IPS-NIHi7 (cell line): ENCODE measurements at regions not wholly inside any gene's neighbourhood (a gene's known extent, or its start where the extent isn't known, plus 50 kb on each side); places are given as distances from the start of the nearest gene placed in this dataset.

Experiments used
- DNase-seq: peaks from one replicate; pipeline ENCODE4 v3.0.0; 2012; ENCODE audit warnings: mixed read lengths; ENCODE audit errors: extremely low spot score

DNA sequence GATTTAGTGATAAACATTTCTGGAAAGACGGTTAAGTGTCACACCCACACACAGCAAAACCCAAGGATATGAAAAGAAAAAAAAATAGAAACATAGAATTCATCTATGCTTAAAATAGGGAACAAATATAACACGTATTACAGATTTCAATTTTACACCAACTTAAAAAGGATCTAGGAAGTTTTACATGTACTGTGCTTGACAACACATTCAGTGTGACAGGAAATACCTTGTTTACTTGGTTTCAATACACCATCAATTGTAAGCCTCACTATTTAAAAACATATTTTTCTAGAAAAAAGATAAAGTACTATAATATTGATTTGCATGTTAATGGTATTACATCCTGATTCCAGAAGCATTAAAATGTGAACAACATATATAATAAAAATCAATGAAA is 77.0 kb upstream of the SPRY1 start:
- no peak for DNase-seq

DNA sequence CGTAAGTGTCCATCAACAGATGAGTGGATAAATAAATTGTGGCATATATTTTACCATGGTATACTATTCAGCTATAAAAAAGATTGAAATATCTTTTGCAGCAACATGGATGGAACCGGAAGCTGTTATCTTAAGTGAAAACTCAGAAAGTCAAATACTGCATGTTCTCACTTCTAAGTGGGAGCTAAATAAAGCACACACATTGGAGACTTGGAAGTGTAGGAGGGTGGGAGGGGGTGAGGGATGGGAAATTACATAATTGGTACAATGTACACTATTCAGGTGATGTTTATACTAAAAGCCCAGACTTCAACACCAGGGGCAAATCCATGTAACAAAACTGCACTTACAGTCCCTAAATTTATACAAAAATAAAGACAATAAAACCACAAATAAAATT is 72.6 kb upstream of the SPRY1 start:
- DNase-seq, result no peak

GRCh38 chr4:123325241-123325681 is 71.3 kb upstream of the SPRY1 start:
- DNase-seq, result no peak

- DNase-seq, result no peak
These were observed 69.2 kb upstream of the SPRY1 start for GRCh38 chr4:123327346-123327745.

DNA sequence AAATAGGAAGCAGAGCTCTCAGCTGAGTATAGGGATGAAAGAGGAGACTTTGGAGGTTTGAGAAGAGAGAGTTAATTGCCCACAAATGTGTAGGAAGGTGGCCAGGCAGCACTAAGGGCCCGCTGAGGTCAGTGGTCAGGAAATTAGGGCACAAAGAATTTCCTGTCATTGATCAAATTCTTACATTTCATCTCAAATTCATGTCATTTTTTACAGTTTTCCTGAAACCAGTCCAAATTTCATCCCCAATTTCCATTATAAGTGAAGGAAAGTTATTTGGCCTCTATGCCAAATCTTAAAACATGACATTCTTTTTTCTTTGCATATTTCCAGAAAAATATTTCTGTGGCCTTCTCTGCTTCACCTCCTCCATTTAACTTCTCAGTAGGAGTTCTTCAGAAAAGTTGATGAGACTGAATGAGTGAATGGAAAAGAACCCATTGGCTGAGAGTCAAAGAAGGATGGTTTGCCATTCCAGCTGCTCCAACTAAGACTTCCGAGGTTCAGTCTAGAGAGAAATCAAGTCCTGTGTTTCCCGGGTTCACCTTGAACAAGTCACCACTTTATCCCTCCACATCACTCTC is 68.7 kb upstream of the SPRY1 start:
- no peak for DNase-seq

GRCh38 chr4:123338715-123339114 is 57.9 kb upstream of the SPRY1 start:
- no peak for DNase-seq

GRCh38 chr4:123339507-123340380 is 56.9 kb upstream of the SPRY1 start:
- no peak for DNase-seq

- no peak for DNase-seq
These were observed 56.3 kb upstream of the SPRY1 start for GRCh38 chr4:123340381-123340701.

DNA sequence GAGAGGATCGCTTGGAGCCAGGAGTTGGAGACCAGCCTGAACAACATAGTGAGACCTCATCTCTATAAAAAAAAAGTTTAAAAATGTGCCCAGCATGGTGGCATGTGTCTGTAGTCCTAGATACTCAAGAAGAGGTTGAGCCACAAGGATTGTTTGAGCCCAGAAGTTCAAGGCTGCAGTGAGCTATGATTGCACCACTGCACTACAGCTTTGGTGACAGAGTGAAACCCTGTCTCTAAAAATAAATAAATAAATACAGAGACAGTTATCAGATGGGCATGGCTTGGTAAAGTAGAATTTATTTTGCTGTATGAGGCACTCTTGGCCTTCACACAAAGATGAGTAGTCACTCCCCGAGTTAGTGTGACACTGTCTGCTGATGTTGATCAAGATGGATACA is 54.1 kb upstream of the SPRY1 start:
- DNase-seq, result no peak

- DNase-seq, result no peak
These were observed 53.1 kb upstream of the SPRY1 start for GRCh38 chr4:123343400-123344041.

DNA sequence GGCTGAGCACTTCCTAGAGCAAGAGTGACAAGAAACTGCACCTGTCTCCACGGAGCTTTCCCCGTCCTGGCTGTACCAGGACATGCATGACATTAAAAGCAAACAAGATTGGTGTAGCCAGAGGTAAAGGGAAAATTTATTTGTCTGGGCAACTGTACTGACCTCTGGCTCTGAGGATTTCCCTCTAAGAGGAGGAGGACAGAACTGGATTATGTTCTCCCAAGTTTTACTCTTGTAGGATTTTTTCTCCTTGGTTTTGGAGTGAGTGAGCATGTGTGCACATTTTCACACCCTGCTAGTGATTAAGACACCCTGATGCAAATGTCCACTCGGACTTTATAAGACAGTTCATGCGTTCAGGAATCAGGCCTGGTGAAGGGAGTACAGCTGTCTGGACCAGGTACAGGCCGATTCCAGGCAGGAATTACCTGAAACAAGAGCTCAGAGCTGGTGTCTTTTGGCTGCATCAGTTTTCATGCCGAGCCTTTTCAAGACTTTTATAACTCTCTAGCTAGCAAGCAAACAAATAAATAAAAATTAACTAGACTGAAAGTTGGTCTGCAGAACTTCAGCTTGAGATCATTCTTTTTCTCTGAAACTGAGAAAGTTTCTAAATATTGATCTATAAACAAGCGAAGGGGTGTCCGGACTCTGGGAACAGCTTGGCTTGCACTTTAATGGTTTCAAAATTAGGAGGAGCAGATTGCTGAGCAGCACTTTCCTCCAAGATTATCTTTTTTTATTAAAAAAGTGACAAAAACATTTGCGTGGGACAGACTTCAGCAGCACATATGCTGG is 51.3 kb upstream of the SPRY1 start:
- no peak for DNase-seq

DNA sequence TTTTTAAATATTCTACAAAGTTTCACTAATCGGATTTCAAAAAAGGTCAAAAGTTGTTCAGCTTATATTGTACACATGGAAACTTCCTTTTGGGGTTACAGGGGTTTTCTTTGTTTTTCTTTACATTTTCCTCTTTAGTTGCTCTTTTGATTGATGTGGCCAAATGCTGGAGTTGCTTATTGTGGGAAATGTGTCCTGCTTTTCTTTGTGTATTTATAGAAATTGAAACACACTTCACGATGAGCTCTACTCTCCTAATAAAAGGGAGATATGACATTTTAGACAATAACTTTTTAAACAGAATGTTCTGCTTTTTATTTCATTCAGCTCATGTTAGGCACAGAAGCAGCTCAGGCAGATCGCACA is 50.7 kb upstream of the SPRY1 start:
- no peak for DNase-seq

DNA sequence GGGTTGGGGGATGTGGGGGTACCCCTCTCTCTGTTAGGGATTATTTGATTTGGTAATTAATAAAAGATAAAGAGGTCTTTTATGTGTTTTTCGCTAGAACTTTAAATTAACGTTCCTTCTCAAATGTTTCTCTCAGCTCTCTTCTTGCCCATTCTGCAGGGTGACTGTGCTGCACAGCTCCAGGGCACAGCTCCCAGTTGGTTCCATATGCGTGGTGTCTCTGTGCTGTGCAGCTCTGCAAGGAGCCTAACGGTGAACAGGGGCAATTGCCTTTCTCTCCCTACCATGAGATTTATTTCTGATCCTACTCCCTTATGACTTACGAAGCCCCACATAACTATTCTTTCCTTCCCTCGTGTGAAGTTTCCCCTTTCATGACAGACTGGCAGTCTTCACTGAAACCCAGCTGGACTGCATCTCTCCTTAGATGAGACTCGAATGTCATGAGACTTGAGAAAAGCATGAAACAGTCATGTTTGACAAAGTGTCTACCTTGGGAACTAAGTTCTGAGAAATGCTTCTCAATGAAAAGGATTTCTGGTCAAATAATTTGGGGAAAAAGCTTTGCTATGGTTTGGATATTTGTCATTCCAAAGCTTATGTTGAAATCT is 50.2 kb upstream of the SPRY1 start:
- DNase-seq, result no peak
